Tibial artery (tissue), 4 donors: ENCODE measurements at regions not wholly inside any gene's neighbourhood (a gene's known extent, or its start where the extent isn't known, plus 50 kb on each side); places are given as distances from the start of the nearest gene placed in this dataset.

Experiments
- DNase-seq, 2 donors: peaks; one replicate each; pipeline ENCODE4 v3.0.0-alpha.2; 2019
- H3K27ac ChIP-seq, 2 donors: fragments of 200-600 bp; sonication (generic) in 1 of 2; 1 replicate in 1 of 2; 2 replicates in 1 of 2; pipeline ENCODE4 v1.5.1; 2018 to 2019; ENCODE audit warnings: mild to moderate bottlenecking in 1 of 2
- H3K27me3 ChIP-seq, 2 donors: fragments of 200-600 bp; sonication (generic) in 1 of 2; one replicate each; pipeline versions ENCODE4 v1.5.1 to v1.6.0; 2016 to 2019
- H3K36me3 ChIP-seq, 3 donors: fragments of 200-600 bp; sonication (generic) in 2 of 3; one replicate each; pipeline ENCODE4 v1.5.1; 2016 to 2019; ENCODE audit warnings: mild to moderate bottlenecking in 2 of 3
- H3K4me1 ChIP-seq, 4 donors: fragments of 200-600 bp; sonication (generic) in 2 of 4; 1 replicate in 3 of 4; 2 replicates in 1 of 4; pipeline ENCODE4 v1.5.1; 2016 to 2019
- H3K4me3 ChIP-seq, 2 donors: fragments of 200-600 bp; sonication (generic) in 1 of 2; 1 replicate in 1 of 2; 2 replicates in 1 of 2; pipeline ENCODE4 v1.5.1; 2018 to 2019; ENCODE audit warnings: mild to moderate bottlenecking in 2 of 2
- H3K9me3 ChIP-seq, 3 donors: fragments of 200-600 bp; sonication (generic) in 1 of 3; one replicate each; pipeline ENCODE4 v1.5.1; 2016 to 2019
- CTCF ChIP-seq, 2 experiments: fragments of 200-600 bp in 1 of 2; fragments of 450-650 bp in 1 of 2; IDR thresholded peaks; one replicate each; pipeline ENCODE4 v1.5.1; 2017 to 2019; ENCODE audit warnings: antibody characterized with exemption in 2 of 2, mild to moderate bottlenecking in 1 of 2, moderate library complexity in 1 of 2
- intact Hi-C: fragments of 100-400 bp; cut with DNase I; formaldehyde crosslinking; loops from one replicate; pipeline ENCODE4 v1.15.0; 2023; ENCODE audit warnings: low total_unique reads

GRCh38 chr2:150134223-150134857 is 353.1 kb downstream of the RND3 start:
- H3K4me3 ChIP-seq = no peak overlapping the region
- H3K27me3 ChIP-seq = no peaks in the 10 kb centered on the region
- no peaks in the 10 kb centered on the region for H3K4me1 ChIP-seq
- no peaks in the 10 kb centered on the region for H3K36me3 ChIP-seq
- no peak overlapping the region for H3K27ac ChIP-seq
- DNase-seq = no peak
- intact Hi-C loops = no loop called here
- no peak for TF ChIP-seq CTCF (IDR thresholded peaks at IDR 0.05)
- H3K9me3 ChIP-seq = no peaks in the 10 kb centered on the region

GRCh38 chr2:150133623-150134022 is 353.8 kb downstream of the RND3 start:
- Histone ChIP-seq H3K36me3 (no peaks in the 10 kb centered on the region), H3K27ac (no peak overlapping the region), H3K27me3 (no peaks in the 10 kb centered on the region), H3K4me1 (no peaks in the 10 kb centered on the region), H3K9me3 (no peaks in the 10 kb centered on the region), H3K4me3 (no peak overlapping the region)
- TF ChIP-seq CTCF (IDR thresholded peaks at IDR 0.05) = no peak
- DNase-seq = no peak
- intact Hi-C loops = no loop called here

GRCh38 chr2:150129921-150130575 is 357.4 kb downstream of the RND3 start:
- no peaks in the 10 kb centered on the region for H3K27me3 ChIP-seq
- intact Hi-C loops = no loop called here
- no peak overlapping the region for H3K4me3 ChIP-seq
- H3K9me3 ChIP-seq = no peaks in the 10 kb centered on the region
- H3K27ac ChIP-seq = no peak overlapping the region
- DNase-seq = no peak
- TF ChIP-seq CTCF (IDR thresholded peaks at IDR 0.05) = no peak
- H3K36me3 ChIP-seq = no peaks in the 10 kb centered on the region
- peaks cover 0 to 8% (median 3%) of the 10 kb centered on the region in 4 donors for H3K4me1 ChIP-seq

GRCh38 chr2:150127995-150128394 is 359.5 kb downstream of the RND3 start:
- no peaks in the 10 kb centered on the region for H3K27me3 ChIP-seq
- H3K4me3 ChIP-seq = no peak overlapping the region
- no peak overlapping the region for H3K27ac ChIP-seq
- no peak for TF ChIP-seq CTCF (IDR thresholded peaks at IDR 0.05)
- H3K9me3 ChIP-seq = no peaks in the 10 kb centered on the region
- peaks cover 0 to 8% (median 3%) of the 10 kb centered on the region in 4 donors for H3K4me1 ChIP-seq
- H3K36me3 ChIP-seq = no peaks in the 10 kb centered on the region
- DNase-seq = no peak
- intact Hi-C loops = no loop called here

- H3K27ac ChIP-seq = no peak overlapping the region
- peaks cover 0 to 8% (median 3%) of the 10 kb centered on the region in 4 donors for H3K4me1 ChIP-seq
- no peaks in the 10 kb centered on the region for H3K27me3 ChIP-seq
- no peaks in the 10 kb centered on the region for H3K9me3 ChIP-seq
- H3K4me3 ChIP-seq = no peak overlapping the region
- DNase-seq = no peak
- intact Hi-C loops = no loop called here
- no peak for TF ChIP-seq CTCF (IDR thresholded peaks at IDR 0.05)
- no peaks in the 10 kb centered on the region for H3K36me3 ChIP-seq
Observed at GRCh38 chr2:150127346-150127990, 360.0 kb downstream of the RND3 start.
